GM23338 (cell line): ENCODE measurements at regions not wholly inside any gene's neighbourhood (a gene's known extent, or its start where the extent isn't known, plus 50 kb on each side); places are given as distances from the start of the nearest gene placed in this dataset.

ENCODE experiments used
- ATAC-seq: fragments of 200-7000 bp; cut with Tn5 transposase; 3 replicates; pipeline ENCODE4 v1.9.1; 2020
- DNase-seq: peaks from one replicate; pipeline ENCODE4 v3.0.0-alpha.2; 2015; ENCODE audit warnings: low spot score
- H2AFZ ChIP-seq: fragments of 200-600 bp; sonication (generic); 2 replicates; pipeline ENCODE4 v1.8.0; 2016; ENCODE audit warnings: antibody characterized with exemption, mild to moderate bottlenecking, moderate library complexity
- H3F3A ChIP-seq: fragments of 200-600 bp; sonication (generic); replicated peaks from 2 replicates; pipeline ENCODE4 v1.8.0; 2017; ENCODE audit warnings: antibody characterized with exemption, mixed run types, low read depth
- H3K27ac ChIP-seq: fragments of 200-600 bp; sonication (generic); 2 replicates; pipeline ENCODE4 v1.6.1; 2016; ENCODE audit warnings: low read depth
- H3K27me3 ChIP-seq: fragments of 200-600 bp; sonication (generic); 2 replicates; pipeline ENCODE4 v1.8.0; 2016; ENCODE audit warnings: mild to moderate bottlenecking, mixed run types, moderate library complexity; ENCODE audit not compliant: insufficient read depth
- H3K36me3 ChIP-seq: fragments of 200-600 bp; sonication (generic); 2 replicates; pipeline ENCODE4 v1.8.0; 2016; ENCODE audit warnings: mild to moderate bottlenecking; ENCODE audit not compliant: insufficient read depth
- H3K4me1 ChIP-seq: fragments of 200-600 bp; sonication (generic); 2 replicates; pipeline ENCODE4 v1.8.0; 2016; ENCODE audit warnings: mild to moderate bottlenecking, moderate library complexity; ENCODE audit not compliant: insufficient read depth
- H3K4me2 ChIP-seq: fragments of 200-600 bp; sonication (generic); 2 replicates; pipeline ENCODE4 v1.7.1; 2017; ENCODE audit warnings: mixed run types
- H3K4me3 ChIP-seq: fragments of 200-600 bp; sonication (generic); 2 replicates; pipeline ENCODE4 v1.6.1; 2016; ENCODE audit warnings: mixed run types
- H3K79me2 ChIP-seq: fragments of 200-600 bp; sonication (generic); replicated peaks from 2 replicates; pipeline ENCODE4 v1.8.0; 2017; ENCODE audit warnings: mild to moderate bottlenecking; ENCODE audit not compliant: insufficient read depth
- H3K9me2 ChIP-seq: fragments of 200-600 bp; sonication (generic); 2 replicates; pipeline ENCODE4 v1.8.0; 2017; ENCODE audit not compliant: insufficient read depth
- H4K20me1 ChIP-seq: fragments of 200-600 bp; sonication (generic); replicated peaks from 2 replicates; pipeline ENCODE4 v1.8.0; 2017; ENCODE audit warnings: mild to moderate bottlenecking; ENCODE audit not compliant: insufficient read depth
- H3K27ac Mint-ChIP-seq: 2 replicates; pipeline ENCODE4 v1.8.0; 2020; ENCODE audit warnings: inconsistent platforms, mild to moderate bottlenecking, moderate library complexity, mixed read lengths
- H3K27me3 Mint-ChIP-seq: 3 replicates; pipeline ENCODE4 v1.8.0; 2022; ENCODE audit warnings: low read depth, mild to moderate bottlenecking, moderate library complexity, mixed read lengths, inconsistent platforms; ENCODE audit not compliant: insufficient read depth, poor library complexity
- H3K36me3 Mint-ChIP-seq: 3 replicates; pipeline ENCODE4 v1.8.0; 2021; ENCODE audit warnings: low read depth, mild to moderate bottlenecking, inconsistent platforms, moderate library complexity, mixed read lengths
- H3K4me1 Mint-ChIP-seq: 3 replicates; pipeline ENCODE4 v1.8.0; 2020; ENCODE audit warnings: mild to moderate bottlenecking, inconsistent platforms, mixed read lengths
- H3K4me3 Mint-ChIP-seq: 3 replicates; pipeline ENCODE4 v1.8.0; 2021; ENCODE audit warnings: moderate library complexity, mild to moderate bottlenecking, inconsistent platforms, mixed read lengths
- H3K9me3 Mint-ChIP-seq: 3 replicates; pipeline ENCODE4 v1.8.0; 2020; ENCODE audit warnings: moderate library complexity, mild to moderate bottlenecking, inconsistent platforms, mixed read lengths
- CREB1 ChIP-seq: fragments of 250-450 bp; sonication (Bioruptor Pico); IDR thresholded peaks from 2 replicates; pipeline ENCODE4 v1.5.0; 2020; ENCODE audit warnings: low read depth, mild to moderate bottlenecking, moderate library complexity
- EZH2 ChIP-seq: fragments of 200-600 bp; sonication (generic); IDR thresholded peaks from one replicate; pipeline ENCODE4 v1.8.0; 2017; ENCODE audit warnings: antibody characterized with exemption, mild to moderate bottlenecking, low read depth; ENCODE audit not compliant: unreplicated experiment
- EZH2phosphoT487 ChIP-seq: fragments of 200-600 bp; sonication (generic); IDR thresholded peaks from one replicate; pipeline ENCODE4 v1.8.1; 2018; ENCODE audit warnings: antibody characterized with exemption; ENCODE audit not compliant: unreplicated experiment
- NANOG ChIP-seq: IDR thresholded peaks from 2 replicates; pipeline ENCODE4 v1.6.1; 2016; ENCODE audit warnings: antibody characterized with exemption, borderline replicate concordance
- POLR2AphosphoS5 ChIP-seq: IDR thresholded peaks from 2 replicates; pipeline ENCODE4 v1.6.1; 2016; ENCODE audit warnings: antibody characterized with exemption, low read depth
- STAT1 ChIP-seq: IDR thresholded peaks from one replicate; pipeline ENCODE4 v1.6.1; 2016; ENCODE audit warnings: antibody characterized with exemption; ENCODE audit not compliant: unreplicated experiment
- ZNF114 ChIP-seq: fragments of 250-450 bp; sonication (Bioruptor Pico); IDR thresholded peaks from 2 replicates; pipeline ENCODE4 v1.5.0; 2020; ENCODE audit warnings: mild to moderate bottlenecking, moderate library complexity
- ZNF331 ChIP-seq: fragments of 250-450 bp; sonication (Bioruptor Pico); IDR thresholded peaks from 2 replicates; pipeline ENCODE4 v1.5.0; 2020; ENCODE audit warnings: low read depth, mild to moderate bottlenecking, moderate library complexity
- TF ChIP-seq, protein P1 (sequence below): IDR thresholded peaks from 2 replicates; pipeline ENCODE4 v1.6.1; 2016; ENCODE audit warnings: antibody characterized with exemption
- TF ChIP-seq, protein P2 (sequence below), 2 experiments: fragments of 200-600 bp in 1 of 2; sonication (generic) in 1 of 2; conservative IDR thresholded peaks; 2 replicates each; pipeline versions ENCODE4 v1.5.1 to v1.6.1; 2016 to 2017; ENCODE audit warnings: antibody characterized with exemption in 2 of 2, low read depth in 2 of 2, mild to moderate bottlenecking in 2 of 2, moderate library complexity in 1 of 2
- TF ChIP-seq, protein P3 (sequence below): fragments of 250-450 bp; sonication (Bioruptor Pico); IDR thresholded peaks from 2 replicates; pipeline ENCODE4 v1.5.0; 2020; ENCODE audit warnings: mild to moderate bottlenecking, moderate library complexity

DNA sequence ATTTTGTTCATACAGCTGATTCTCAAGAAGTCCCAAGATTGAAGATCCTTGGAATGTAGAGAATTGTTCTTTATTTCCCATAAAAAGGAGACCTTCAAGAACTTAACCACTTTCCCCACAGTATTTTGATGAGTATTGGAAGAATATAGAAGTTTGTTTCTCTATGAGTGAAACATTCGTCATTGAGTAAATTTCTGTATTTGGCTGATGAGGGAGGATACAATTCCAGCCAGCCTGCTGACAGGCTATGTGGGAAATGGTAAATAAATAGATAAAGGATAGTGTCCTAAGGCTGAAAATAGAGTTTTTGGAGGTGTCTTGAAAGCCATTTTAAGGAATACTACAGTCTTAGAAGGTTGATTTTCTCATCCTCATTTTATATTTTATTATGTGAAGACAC, 1076.1 kb downstream of the ROBO2 start:
- no peak overlapping the region for H3K4me3 ChIP-seq
- H3K4me3 Mint-ChIP-seq: no peak overlapping the region
- H3K9me2 ChIP-seq: no peaks in the 10 kb centered on the region
- H3K27me3 ChIP-seq: no peaks in the 10 kb centered on the region
- ATAC-seq: no peak
- TF ChIP-seq STAT1 (no peak), NANOG (no peak), POLR2AphosphoS5 (no peak), ZNF114 (CRISPR knock-in tag) (no peak)
- TF ChIP-seq, protein P1, sequence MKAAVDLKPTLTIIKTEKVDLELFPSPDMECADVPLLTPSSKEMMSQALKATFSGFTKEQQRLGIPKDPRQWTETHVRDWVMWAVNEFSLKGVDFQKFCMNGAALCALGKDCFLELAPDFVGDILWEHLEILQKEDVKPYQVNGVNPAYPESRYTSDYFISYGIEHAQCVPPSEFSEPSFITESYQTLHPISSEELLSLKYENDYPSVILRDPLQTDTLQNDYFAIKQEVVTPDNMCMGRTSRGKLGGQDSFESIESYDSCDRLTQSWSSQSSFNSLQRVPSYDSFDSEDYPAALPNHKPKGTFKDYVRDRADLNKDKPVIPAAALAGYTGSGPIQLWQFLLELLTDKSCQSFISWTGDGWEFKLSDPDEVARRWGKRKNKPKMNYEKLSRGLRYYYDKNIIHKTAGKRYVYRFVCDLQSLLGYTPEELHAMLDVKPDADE: no peak
- H3K27ac Mint-ChIP-seq: no peak overlapping the region
- H3K27me3 Mint-ChIP-seq: no peaks in the 10 kb centered on the region
- H3K27ac ChIP-seq: no peak overlapping the region
- H2AFZ ChIP-seq: no peak overlapping the region
- H3F3A ChIP-seq: no peaks in the 10 kb centered on the region
- no peaks in the 10 kb centered on the region for H3K36me3 Mint-ChIP-seq
- H3K9me3 Mint-ChIP-seq: no peaks in the 10 kb centered on the region
- peaks cover 15% of the 10 kb centered on the region for H3K4me1 ChIP-seq
- peaks cover 9% of the 10 kb centered on the region for H3K4me1 Mint-ChIP-seq
- DNase-seq: no peak
- H3K79me2 ChIP-seq: no peaks in the 10 kb centered on the region
- no peak overlapping the region for H3K4me2 ChIP-seq
- no peaks in the 10 kb centered on the region for H4K20me1 ChIP-seq
- H3K36me3 ChIP-seq: no peaks in the 10 kb centered on the region

DNA sequence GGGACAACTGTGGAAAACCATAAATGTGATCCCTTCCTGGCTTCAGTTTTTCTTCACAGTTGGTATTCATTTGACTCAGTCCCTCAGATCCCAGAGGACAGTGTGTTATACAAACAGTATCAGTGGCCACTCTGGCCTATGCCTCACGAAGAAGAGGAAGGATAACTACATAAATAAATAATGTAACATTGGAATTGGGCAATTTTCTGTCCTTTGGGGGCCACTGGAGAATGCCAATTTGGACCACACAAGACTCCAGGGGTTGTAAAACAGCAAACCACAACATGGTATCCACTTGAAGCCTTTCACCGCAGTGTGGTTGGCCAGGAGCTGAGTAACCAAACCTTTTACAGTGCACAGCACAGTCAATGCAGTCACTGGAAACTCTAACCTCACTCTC, 1077.0 kb downstream of the ROBO2 start:
- Histone ChIP-seq H3K27me3 (no peaks in the 10 kb centered on the region), H3F3A (no peaks in the 10 kb centered on the region), H3K9me2 (no peaks in the 10 kb centered on the region), H3K36me3 (no peaks in the 10 kb centered on the region), H3K4me3 (no peak overlapping the region), H3K79me2 (no peaks in the 10 kb centered on the region), H4K20me1 (no peaks in the 10 kb centered on the region), H3K27ac (no peak overlapping the region), H3K4me1 (peaks cover 15% of the 10 kb centered on the region), H3K4me2 (no peak overlapping the region), H2AFZ (peak overlapping the region; percentile 24; the same call in 1 of the 2 replicates)
- no peaks in the 10 kb centered on the region for H3K27me3 Mint-ChIP-seq
- no peaks in the 10 kb centered on the region for H3K36me3 Mint-ChIP-seq
- no peak overlapping the region for H3K27ac Mint-ChIP-seq
- ATAC-seq (no peak), DNase-seq (no peak)
- H3K9me3 Mint-ChIP-seq: no peaks in the 10 kb centered on the region
- H3K4me1 Mint-ChIP-seq: peaks cover 9% of the 10 kb centered on the region
- H3K4me3 Mint-ChIP-seq: no peak overlapping the region
- TF ChIP-seq ZNF114 (CRISPR knock-in tag): no peak
- TF ChIP-seq CREB1 (CRISPR knock-in tag): no peak
- TF ChIP-seq NANOG: no peak
- no peak for TF ChIP-seq EZH2phosphoT487
- no peak for TF ChIP-seq POLR2AphosphoS5
- no peak for TF ChIP-seq EZH2
- TF ChIP-seq, protein P2, sequence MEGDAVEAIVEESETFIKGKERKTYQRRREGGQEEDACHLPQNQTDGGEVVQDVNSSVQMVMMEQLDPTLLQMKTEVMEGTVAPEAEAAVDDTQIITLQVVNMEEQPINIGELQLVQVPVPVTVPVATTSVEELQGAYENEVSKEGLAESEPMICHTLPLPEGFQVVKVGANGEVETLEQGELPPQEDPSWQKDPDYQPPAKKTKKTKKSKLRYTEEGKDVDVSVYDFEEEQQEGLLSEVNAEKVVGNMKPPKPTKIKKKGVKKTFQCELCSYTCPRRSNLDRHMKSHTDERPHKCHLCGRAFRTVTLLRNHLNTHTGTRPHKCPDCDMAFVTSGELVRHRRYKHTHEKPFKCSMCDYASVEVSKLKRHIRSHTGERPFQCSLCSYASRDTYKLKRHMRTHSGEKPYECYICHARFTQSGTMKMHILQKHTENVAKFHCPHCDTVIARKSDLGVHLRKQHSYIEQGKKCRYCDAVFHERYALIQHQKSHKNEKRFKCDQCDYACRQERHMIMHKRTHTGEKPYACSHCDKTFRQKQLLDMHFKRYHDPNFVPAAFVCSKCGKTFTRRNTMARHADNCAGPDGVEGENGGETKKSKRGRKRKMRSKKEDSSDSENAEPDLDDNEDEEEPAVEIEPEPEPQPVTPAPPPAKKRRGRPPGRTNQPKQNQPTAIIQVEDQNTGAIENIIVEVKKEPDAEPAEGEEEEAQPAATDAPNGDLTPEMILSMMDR (conservative IDR thresholded peaks at IDR 0.05; ENCODE audit: low read depth in 2 of 2): no peak
- TF ChIP-seq, protein P1: no peak
- no peak for TF ChIP-seq ZNF331 (CRISPR knock-in tag)
- TF ChIP-seq, protein P3, sequence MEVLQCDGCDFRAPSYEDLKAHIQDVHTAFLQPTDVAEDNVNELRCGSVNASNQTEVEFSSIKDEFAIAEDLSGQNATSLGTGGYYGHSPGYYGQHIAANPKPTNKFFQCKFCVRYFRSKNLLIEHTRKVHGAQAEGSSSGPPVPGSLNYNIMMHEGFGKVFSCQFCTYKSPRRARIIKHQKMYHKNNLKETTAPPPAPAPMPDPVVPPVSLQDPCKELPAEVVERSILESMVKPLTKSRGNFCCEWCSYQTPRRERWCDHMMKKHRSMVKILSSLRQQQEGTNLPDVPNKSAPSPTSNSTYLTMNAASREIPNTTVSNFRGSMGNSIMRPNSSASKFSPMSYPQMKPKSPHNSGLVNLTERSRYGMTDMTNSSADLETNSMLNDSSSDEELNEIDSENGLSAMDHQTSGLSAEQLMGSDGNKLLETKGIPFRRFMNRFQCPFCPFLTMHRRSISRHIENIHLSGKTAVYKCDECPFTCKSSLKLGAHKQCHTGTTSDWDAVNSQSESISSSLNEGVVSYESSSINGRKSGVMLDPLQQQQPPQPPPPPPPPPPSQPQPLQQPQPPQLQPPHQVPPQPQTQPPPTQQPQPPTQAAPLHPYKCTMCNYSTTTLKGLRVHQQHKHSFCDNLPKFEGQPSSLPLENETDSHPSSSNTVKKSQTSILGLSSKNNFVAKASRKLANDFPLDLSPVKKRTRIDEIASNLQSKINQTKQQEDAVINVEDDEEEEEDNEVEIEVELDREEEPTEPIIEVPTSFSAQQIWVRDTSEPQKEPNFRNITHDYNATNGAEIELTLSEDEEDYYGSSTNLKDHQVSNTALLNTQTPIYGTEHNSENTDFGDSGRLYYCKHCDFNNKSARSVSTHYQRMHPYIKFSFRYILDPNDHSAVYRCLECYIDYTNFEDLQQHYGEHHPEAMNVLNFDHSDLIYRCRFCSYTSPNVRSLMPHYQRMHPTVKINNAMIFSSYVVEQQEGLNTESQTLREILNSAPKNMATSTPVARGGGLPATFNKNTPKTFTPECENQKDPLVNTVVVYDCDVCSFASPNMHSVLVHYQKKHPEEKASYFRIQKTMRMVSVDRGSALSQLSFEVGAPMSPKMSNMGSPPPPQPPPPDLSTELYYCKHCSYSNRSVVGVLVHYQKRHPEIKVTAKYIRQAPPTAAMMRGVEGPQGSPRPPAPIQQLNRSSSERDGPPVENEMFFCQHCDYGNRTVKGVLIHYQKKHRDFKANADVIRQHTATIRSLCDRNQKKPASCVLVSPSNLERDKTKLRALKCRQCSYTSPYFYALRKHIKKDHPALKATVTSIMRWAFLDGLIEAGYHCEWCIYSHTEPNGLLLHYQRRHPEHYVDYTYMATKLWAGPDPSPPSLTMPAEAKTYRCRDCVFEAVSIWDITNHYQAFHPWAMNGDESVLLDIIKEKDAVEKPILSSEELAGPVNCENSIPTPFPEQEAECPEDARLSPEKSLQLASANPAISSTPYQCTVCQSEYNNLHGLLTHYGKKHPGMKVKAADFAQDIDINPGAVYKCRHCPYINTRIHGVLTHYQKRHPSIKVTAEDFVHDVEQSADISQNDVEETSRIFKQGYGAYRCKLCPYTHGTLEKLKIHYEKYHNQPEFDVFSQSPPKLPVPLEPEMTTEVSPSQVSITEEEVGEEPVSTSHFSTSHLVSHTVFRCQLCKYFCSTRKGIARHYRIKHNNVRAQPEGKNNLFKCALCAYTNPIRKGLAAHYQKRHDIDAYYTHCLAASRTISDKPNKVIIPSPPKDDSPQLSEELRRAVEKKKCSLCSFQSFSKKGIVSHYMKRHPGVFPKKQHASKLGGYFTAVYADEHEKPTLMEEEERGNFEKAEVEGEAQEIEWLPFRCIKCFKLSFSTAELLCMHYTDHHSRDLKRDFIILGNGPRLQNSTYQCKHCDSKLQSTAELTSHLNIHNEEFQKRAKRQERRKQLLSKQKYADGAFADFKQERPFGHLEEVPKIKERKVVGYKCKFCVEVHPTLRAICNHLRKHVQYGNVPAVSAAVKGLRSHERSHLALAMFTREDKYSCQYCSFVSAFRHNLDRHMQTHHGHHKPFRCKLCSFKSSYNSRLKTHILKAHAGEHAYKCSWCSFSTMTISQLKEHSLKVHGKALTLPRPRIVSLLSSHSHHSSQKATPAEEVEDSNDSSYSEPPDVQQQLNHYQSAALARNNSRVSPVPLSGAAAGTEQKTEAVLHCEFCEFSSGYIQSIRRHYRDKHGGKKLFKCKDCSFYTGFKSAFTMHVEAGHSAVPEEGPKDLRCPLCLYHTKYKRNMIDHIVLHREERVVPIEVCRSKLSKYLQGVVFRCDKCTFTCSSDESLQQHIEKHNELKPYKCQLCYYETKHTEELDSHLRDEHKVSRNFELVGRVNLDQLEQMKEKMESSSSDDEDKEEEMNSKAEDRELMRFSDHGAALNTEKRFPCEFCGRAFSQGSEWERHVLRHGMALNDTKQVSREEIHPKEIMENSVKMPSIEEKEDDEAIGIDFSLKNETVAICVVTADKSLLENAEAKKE (CRISPR knock-in tag): no peak
